ENCODE measurements at regions not wholly inside any gene's neighbourhood (a gene's known extent, or its start where the extent isn't known, plus 50 kb on each side); places are given as distances from the start of the nearest gene placed in this dataset.

- TF ChIP-seq POLR2AphosphoS5 (IDR thresholded peaks at IDR 0.05; ENCODE audit: insufficient read depth, low read depth, low read length), result no peak
- TF ChIP-seq POLR2A (IDR thresholded peaks at IDR 0.05; ENCODE audit: low read depth, low read length), result no peak
Measured at GRCh38 chr4:66791686-66792085, 753.6 kb downstream of the CENPC start.

Data from endothelial cell of umbilical vein (primary cell).